A549 (cell line): ENCODE measurements at regions not wholly inside any gene's neighbourhood (a gene's known extent, or its start where the extent isn't known, plus 50 kb on each side); places are given as distances from the start of the nearest gene placed in this dataset.
"Not testable (repeated sequence)": the region's sequence is repeated elsewhere in the genome, so short reads cannot be mapped to it uniquely, and the experiment has no call there.

ENCODE experiments used
- ATAC-seq, 2 experiments: fragments of 200-7000 bp in 1 of 2; fragments of >200 bp in 1 of 2; cut with Nextera tagmentation in 1 of 2; cut with Tn5 transposase in 1 of 2; 3 replicates each; pipeline versions ENCODE4 v1.8.0 to v1.9.1; 2018 to 2020; ENCODE audit warnings: mild to moderate bottlenecking in 1 of 2, moderate library complexity in 1 of 2
- CTCF ChIA-PET: fragments of 300-600 bp; sonication (Branson Sonifier 250); formaldehyde crosslinking; extraction: SDS; loops from one replicate; lab custom pipeline; 2021; ENCODE audit warnings: antibody characterized with exemption, inconsistent platforms; lab: Yijun Ruan, JAX
- POLR2A ChIA-PET: fragments of 350-600 bp; formaldehyde crosslinking; extraction: SDS; loops from one replicate; lab custom pipeline; 2021; ENCODE audit warnings: antibody characterized with exemption, inconsistent platforms; lab: Yijun Ruan, JAX
- DNase-seq, 2 experiments: peaks; one replicate each; pipeline versions ENCODE4 v3.0.0 to v3.0.0-alpha.2; 2011 to 2016; ENCODE audit warnings: low read depth in 1 of 2, low spot score in 1 of 2
- FAIRE-seq: peaks from 2 replicates; lab custom pipeline; 2011; peaks lifted over from hg19 to GRCh38; lab: Jason Lieb, UNC
- H3K27ac ChIP-seq, 2 experiments: fragments of >200 bp; sonication (Bioruptor Twin); formaldehyde crosslinking; 3 replicates each; pipeline ENCODE4 v1.5.1; 2016 to 2017
- H3K4me1 ChIP-seq: fragments of >200 bp; sonication (Bioruptor Twin); formaldehyde crosslinking; 3 replicates; pipeline ENCODE4 v1.6.1; 2016
- H3K4me2 ChIP-seq: fragments of >200 bp; sonication (Bioruptor Twin); formaldehyde crosslinking; 3 replicates; pipeline ENCODE4 v1.6.1; 2016
- H3K4me3 ChIP-seq: fragments of >200 bp; sonication (Bioruptor Twin); formaldehyde crosslinking; 3 replicates; pipeline ENCODE4 v1.5.1; 2016
- H3K9me3 ChIP-seq: fragments of >200 bp; sonication (Bioruptor Twin); formaldehyde crosslinking; 3 replicates; pipeline ENCODE4 v1.6.1; 2016
- CBX8 ChIP-seq: fragments of 200-600 bp; sonication (generic); IDR thresholded peaks from 2 replicates; pipeline ENCODE4 v1.6.1; 2016
- CHD2 ChIP-seq: fragments of 150-350 bp; IDR thresholded peaks from 2 replicates; pipeline ENCODE4 v1.6.1; 2014; ENCODE audit warnings: low read length; ENCODE audit not compliant: partially characterized antibody
- CTCF ChIP-seq: fragments of >200 bp; sonication (Bioruptor Twin); formaldehyde crosslinking; IDR thresholded peaks from 3 replicates; pipeline ENCODE4 v1.5.1; 2016
- ELK1 ChIP-seq: fragments of 150-350 bp; IDR thresholded peaks from 2 replicates; pipeline ENCODE4 v1.6.1; 2014; ENCODE audit warnings: low read depth, mild to moderate bottlenecking, low read length
- ESRRA ChIP-seq: fragments of 150-350 bp; IDR thresholded peaks from 2 replicates; pipeline ENCODE4 v1.6.1; 2014; ENCODE audit warnings: mild to moderate bottlenecking, low read length, borderline replicate concordance
- GATA3 ChIP-seq: IDR thresholded peaks from 2 replicates; pipeline ENCODE4 v1.6.1; 2012; ENCODE audit warnings: borderline replicate concordance
- HES2 ChIP-seq: fragments of >200 bp; sonication (Bioruptor Twin); formaldehyde crosslinking; IDR thresholded peaks from 2 replicates; pipeline ENCODE4 v1.6.1; 2016
- HMGXB4 ChIP-seq: fragments of 250-450 bp; sonication (Bioruptor Pico); IDR thresholded peaks from 2 replicates; pipeline ENCODE4 v1.5.0; 2021; ENCODE audit warnings: mild to moderate bottlenecking, moderate library complexity, borderline replicate concordance
- KDM1A ChIP-seq: fragments of 200-600 bp; sonication (generic); IDR thresholded peaks from 2 replicates; pipeline ENCODE4 v1.6.1; 2016; ENCODE audit warnings: low read depth, mild to moderate bottlenecking
- MAZ ChIP-seq: fragments of 150-350 bp; IDR thresholded peaks from 2 replicates; pipeline ENCODE4 v1.6.1; 2014; ENCODE audit warnings: antibody characterized with exemption, low read depth, low read length, borderline replicate concordance
- MYC ChIP-seq: IDR thresholded peaks from 2 replicates; pipeline ENCODE4 v1.6.1; 2012; ENCODE audit warnings: mild to moderate bottlenecking, inconsistent platforms, low read length, improper control_type of control experiment, borderline replicate concordance
- NFE2L2 ChIP-seq: fragments of 150-350 bp; conservative IDR thresholded peaks from 2 replicates; pipeline ENCODE4 v1.6.1; 2014; ENCODE audit warnings: low read length
- PHF8 ChIP-seq: fragments of 200-600 bp; sonication (generic); IDR thresholded peaks from 2 replicates; pipeline ENCODE4 v1.6.1; 2016; ENCODE audit warnings: low read depth, mild to moderate bottlenecking, antibody characterized with exemption, moderate library complexity, borderline replicate concordance
- REST ChIP-seq: fragments of 200-600 bp; sonication (generic); IDR thresholded peaks from 2 replicates; pipeline ENCODE4 v1.6.1; 2016; ENCODE audit warnings: antibody characterized with exemption, mild to moderate bottlenecking, moderate library complexity
- RFX5 ChIP-seq: fragments of 450-650 bp; IDR thresholded peaks from 2 replicates; pipeline ENCODE4 v1.7.1; 2014; ENCODE audit warnings: antibody characterized with exemption, mild to moderate bottlenecking, moderate library complexity
- RNF2 ChIP-seq: fragments of 200-600 bp; sonication (generic); IDR thresholded peaks from 2 replicates; pipeline ENCODE4 v1.6.1; 2016; ENCODE audit warnings: low read depth, mild to moderate bottlenecking, antibody characterized with exemption, moderate library complexity, borderline replicate concordance
- SMC3 ChIP-seq: fragments of >200 bp; sonication (Bioruptor Twin); formaldehyde crosslinking; IDR thresholded peaks from 3 replicates; pipeline ENCODE4 v1.6.1; 2018; ENCODE audit warnings: inconsistent platforms
- TFCP2L1 ChIP-seq: fragments of 250-450 bp; sonication (Bioruptor Pico); IDR thresholded peaks from 2 replicates; pipeline ENCODE4 v1.5.0; 2021; ENCODE audit warnings: mild to moderate bottlenecking
- TP53 ChIP-seq: fragments of 250-450 bp; sonication (Bioruptor Pico); IDR thresholded peaks from 2 replicates; pipeline ENCODE4 v1.5.0; 2021; ENCODE audit warnings: mild to moderate bottlenecking, moderate library complexity
- ZC3H11A ChIP-seq: fragments of 450-650 bp; IDR thresholded peaks from 2 replicates; pipeline ENCODE4 v1.6.1; 2014; ENCODE audit warnings: antibody characterized with exemption, mild to moderate bottlenecking
- ZNF302 ChIP-seq: fragments of 250-450 bp; sonication (Bioruptor Pico); IDR thresholded peaks from 2 replicates; pipeline ENCODE4 v1.9.0; 2021; ENCODE audit warnings: inconsistent platforms, mild to moderate bottlenecking, moderate library complexity
- ZSCAN20 ChIP-seq: fragments of 250-450 bp; sonication (Bioruptor Pico); IDR thresholded peaks from 2 replicates; pipeline ENCODE4 v1.8.0; 2022; ENCODE audit warnings: mild to moderate bottlenecking, moderate library complexity
- WGBS: methylation state at CpG from one replicate; pipeline ENCODE4 v1.1.6; 2017; ENCODE audit errors: missing lambda C conversion rate; 5-methylcytosine and 5-hydroxymethylcytosine counted together

- FAIRE-seq (no peak), DNase-seq (no peak), ATAC-seq (no peak)
- no peak overlapping the region for H3K4me3 ChIP-seq
- TF ChIP-seq RNF2 = no peak
- no peak for TF ChIP-seq SMC3
- TF ChIP-seq HMGXB4 = no peak
- TF ChIP-seq ESRRA = no peak
- TF ChIP-seq KDM1A = no peak
- no peak for TF ChIP-seq ZSCAN20 (CRISPR knock-in tag)
- no peak for TF ChIP-seq CHD2
- TF ChIP-seq RFX5 = no peak
- TF ChIP-seq ELK1 = no peak
- no peak for TF ChIP-seq REST
- TF ChIP-seq TP53 (CRISPR knock-in tag) = no peak
- TF ChIP-seq CTCF = no peak
- TF ChIP-seq GATA3 = no peak
- TF ChIP-seq ZC3H11A = no peak
- WGBS = 68% methylated on average over 2 of the region's 2 CpGs
- ChIA-PET CTCF (no interaction called here), POLR2A (no interaction called here)
- H3K9me3 ChIP-seq = no peaks in the 10 kb centered on the region
- no peaks in the 10 kb centered on the region for H3K4me1 ChIP-seq
- no peak overlapping the region for H3K27ac ChIP-seq
- H3K4me2 ChIP-seq = no peak overlapping the region
Measured at GRCh38 chr5:105042623-105043022, 1480.0 kb upstream of the NUDT12 start.

GRCh38 chr5:105036814-105037213 lies 1474.2 kb upstream of the NUDT12 start:
- WGBS = 30% methylated on average over 3 of the region's 3 CpGs
- H3K4me3 ChIP-seq, POLR2A ChIA-PET, H3K9me3 ChIP-seq, H3K4me2 ChIP-seq, CTCF ChIA-PET, DNase-seq, H3K27ac ChIP-seq, H3K4me1 ChIP-seq, FAIRE-seq, ATAC-seq: not testable (repeated sequence)

GRCh38 chr5:105034401-105034763 lies 1471.8 kb upstream of the NUDT12 start:
- DNase-seq = no peak
- TF ChIP-seq PHF8 (no peak), MYC (no peak), TFCP2L1 (CRISPR knock-in tag) (no peak), MAZ (no peak), ZNF302 (CRISPR knock-in tag) (no peak), SMC3 (no peak), NFE2L2 (no peak), HES2 (no peak), CBX8 (no peak)
- H3K27ac ChIP-seq = no peak overlapping the region

More at GRCh38 chr5:105034401-105034763, 1471.8 kb upstream of the NUDT12 start:
- H3K9me3 ChIP-seq = no peaks in the 10 kb centered on the region
- H3K4me3 ChIP-seq = no peak overlapping the region
- FAIRE-seq (no peak), ATAC-seq (no peak)
- ChIA-PET CTCF (no interaction called here), POLR2A (no interaction called here)
- H3K4me1 ChIP-seq = no peaks in the 10 kb centered on the region
- H3K4me2 ChIP-seq = no peak overlapping the region
